Epithelial cell of proximal tubule (primary cell): ENCODE measurements at regions not wholly inside any gene's neighbourhood (a gene's known extent, or its start where the extent isn't known, plus 50 kb on each side); places are given as distances from the start of the nearest gene placed in this dataset.

ENCODE experiments used
- DNase-seq: peaks from one replicate; pipeline ENCODE4 v3.0.0-alpha.2; 2011; ENCODE audit warnings: low read depth
- H3K4me3 ChIP-seq: 2 replicates; pipeline ENCODE4 v1.5.1; 2011; ENCODE audit warnings: low read depth, mild to moderate bottlenecking, low read length
- TF ChIP-seq, protein P1 (sequence below): conservative IDR thresholded peaks from 2 replicates; pipeline ENCODE4 v1.5.1; 2012; ENCODE audit warnings: low read depth, mild to moderate bottlenecking, low read length

DNA sequence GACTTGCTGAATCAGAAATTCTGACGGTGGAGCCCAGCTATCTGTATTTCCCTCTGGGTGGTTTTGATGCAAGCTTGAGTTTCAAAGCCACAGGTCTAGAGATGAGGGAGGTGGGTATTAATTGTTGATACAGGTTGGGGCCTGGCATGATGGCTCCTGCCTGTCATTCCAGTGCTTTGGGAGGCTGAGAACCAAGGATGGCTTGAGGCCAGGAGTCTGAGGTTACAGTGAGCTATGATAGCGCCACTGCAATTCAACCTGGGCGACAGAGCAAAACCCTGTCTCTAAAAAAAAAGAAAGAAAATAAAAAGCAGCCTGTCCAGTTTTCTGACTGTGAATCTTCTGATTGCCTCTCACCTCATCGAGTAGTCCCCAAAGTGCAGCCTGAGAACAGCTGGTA, 184.8 kb upstream of the SASH1 start:
- no peak overlapping the region for H3K4me3 ChIP-seq
- TF ChIP-seq, protein P1, sequence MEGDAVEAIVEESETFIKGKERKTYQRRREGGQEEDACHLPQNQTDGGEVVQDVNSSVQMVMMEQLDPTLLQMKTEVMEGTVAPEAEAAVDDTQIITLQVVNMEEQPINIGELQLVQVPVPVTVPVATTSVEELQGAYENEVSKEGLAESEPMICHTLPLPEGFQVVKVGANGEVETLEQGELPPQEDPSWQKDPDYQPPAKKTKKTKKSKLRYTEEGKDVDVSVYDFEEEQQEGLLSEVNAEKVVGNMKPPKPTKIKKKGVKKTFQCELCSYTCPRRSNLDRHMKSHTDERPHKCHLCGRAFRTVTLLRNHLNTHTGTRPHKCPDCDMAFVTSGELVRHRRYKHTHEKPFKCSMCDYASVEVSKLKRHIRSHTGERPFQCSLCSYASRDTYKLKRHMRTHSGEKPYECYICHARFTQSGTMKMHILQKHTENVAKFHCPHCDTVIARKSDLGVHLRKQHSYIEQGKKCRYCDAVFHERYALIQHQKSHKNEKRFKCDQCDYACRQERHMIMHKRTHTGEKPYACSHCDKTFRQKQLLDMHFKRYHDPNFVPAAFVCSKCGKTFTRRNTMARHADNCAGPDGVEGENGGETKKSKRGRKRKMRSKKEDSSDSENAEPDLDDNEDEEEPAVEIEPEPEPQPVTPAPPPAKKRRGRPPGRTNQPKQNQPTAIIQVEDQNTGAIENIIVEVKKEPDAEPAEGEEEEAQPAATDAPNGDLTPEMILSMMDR = no peak
- DNase-seq = no peak

DNA sequence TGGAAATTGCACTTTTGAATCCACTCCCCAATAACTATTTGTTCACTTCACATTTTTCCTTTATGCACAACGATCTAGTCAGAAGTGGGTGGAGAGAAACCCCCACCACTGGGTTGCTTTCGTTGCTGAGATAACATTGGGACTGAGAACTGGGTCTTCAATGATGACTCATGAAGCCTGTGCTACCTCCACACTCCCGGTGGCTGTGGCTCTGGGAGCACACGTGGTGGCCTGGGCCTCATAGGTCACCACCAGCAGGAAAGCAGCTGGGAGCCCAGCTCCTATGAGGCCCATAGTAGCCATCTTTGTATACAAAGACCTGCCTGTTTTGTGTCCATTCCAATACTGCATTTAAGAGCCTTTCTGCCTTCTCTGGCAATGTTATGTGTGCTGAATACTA, 178.0 kb upstream of the SASH1 start:
- no peak overlapping the region for H3K4me3 ChIP-seq
- DNase-seq = no peak
- TF ChIP-seq, protein P1 = no peak

DNA sequence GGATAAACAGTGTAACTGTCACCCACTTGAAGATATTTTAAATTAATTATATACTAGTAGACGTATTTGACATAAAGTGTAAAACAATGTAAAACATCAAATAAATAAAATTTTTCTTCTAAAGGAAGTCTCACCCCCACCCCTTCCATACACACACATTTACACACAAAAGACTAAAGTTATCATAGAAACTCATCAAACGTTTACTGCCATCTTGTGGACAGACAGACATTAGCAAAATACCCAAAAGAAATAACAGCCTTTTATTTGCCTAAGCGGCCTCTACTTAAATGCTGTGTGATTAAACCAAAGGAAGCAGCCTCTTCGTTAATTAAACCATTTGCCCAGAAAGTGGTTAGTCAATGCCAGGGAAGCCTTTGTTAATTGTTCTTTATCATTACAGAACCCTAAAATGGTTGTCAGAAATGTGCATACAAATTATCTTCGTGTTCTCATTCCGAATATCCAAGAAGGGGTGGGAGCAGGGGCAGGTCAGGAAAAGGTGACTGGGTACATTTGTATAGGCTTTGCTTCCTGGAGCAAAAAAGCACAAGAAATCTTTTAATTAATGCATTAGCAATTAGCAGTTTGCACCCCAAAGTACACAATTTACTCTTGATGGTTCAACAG, 176.2 kb upstream of the SASH1 start:
- DNase-seq = no peak
- TF ChIP-seq, protein P1 = peak; percentile 68
- H3K4me3 ChIP-seq = no peak overlapping the region

DNA sequence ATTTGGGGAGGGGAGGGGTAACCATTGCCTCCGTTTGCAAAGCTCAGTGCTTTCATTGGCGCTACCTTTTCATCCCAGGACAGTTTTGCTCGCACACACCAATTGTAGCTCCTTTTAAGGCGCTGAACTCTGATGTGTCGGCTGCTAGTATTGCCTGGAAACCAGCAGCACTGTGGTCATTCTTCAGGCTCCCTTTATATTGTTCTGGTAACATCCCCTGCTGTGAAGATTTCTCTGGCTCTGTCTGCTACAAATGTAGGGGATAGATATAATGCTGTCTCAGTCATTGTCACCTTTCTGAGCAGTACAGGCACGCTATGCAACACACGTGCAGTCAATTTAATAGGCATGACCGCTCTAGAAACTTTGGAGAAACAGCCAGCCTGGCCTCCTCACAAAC, 172.9 kb upstream of the SASH1 start:
- no peak for DNase-seq
- TF ChIP-seq, protein P1 = no peak
- no peak overlapping the region for H3K4me3 ChIP-seq

DNA sequence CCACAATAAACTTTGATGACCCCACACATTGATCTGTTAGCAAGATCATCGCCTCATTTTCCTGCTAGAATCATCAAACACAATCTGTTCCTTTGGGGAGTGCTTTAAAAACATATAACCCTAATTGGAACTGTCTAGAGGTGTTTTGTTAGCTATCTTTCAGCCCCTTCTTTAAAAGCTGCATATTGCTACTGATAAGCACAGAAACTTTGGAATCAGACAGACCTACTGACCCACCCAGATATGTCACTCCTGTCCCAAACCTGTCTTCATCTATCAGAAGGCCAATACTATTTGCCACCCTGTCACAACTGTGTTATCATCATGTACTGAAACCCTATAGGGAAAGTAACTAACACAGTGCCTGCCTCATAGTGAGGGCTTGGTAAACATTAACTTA, 172.4 kb upstream of the SASH1 start:
- DNase-seq = no peak
- TF ChIP-seq, protein P1 = no peak
- H3K4me3 ChIP-seq = no peak overlapping the region

DNA sequence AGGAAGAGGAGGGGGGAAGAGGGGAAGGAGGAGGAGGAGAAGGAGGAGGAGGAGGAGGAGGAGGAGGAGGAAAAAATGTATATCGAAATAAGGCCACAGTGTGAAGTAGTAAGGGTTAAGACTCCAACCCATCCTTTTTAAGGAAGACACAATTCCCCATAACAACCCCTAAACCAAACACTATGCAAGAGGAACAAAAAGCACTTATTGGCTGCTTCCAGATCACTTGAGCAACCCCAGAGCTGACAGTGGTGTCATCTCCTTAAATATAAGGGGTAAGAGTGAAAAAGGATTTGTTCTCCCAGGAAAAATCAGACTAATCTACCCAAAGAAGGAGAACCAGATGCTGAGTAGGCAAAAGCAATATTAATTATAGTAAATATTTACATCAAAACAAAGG, 169.1 kb upstream of the SASH1 start:
- TF ChIP-seq, protein P1 = no peak
- no peak for DNase-seq
- no peak overlapping the region for H3K4me3 ChIP-seq

DNA sequence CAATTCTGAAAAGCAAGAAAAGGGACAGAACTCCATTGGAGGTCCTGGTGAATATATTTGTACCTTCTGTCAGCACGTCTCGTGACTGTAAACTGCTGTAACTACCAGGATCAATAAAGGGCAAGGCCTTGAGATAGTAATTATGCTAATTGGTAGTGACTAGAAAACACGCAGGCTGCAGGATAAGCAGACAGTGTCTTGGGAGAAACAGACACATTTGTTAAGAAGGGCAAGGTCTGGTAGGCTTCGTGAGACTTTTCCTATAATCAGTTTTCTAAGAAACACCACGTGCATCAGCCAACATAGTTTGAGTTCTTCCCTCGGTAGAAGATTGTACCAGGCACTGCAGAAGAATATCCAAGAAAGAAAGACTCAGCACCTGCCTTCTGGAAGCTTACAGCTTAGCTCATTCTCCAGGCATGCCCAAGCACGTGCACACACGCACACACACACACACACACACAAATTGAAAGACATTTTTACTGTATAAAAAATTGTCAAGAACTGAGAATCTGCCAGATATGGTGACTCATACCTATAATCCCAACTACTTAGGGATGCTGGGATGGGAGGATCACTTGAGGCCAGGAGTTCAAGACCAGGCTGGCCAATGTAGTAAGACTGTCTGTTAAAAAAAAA, 167.0 kb upstream of the SASH1 start:
- no peak overlapping the region for H3K4me3 ChIP-seq
- TF ChIP-seq, protein P1 = no peak
- DNase-seq = no peak
